ENCODE measurements at regions not wholly inside any gene's neighbourhood (a gene's known extent, or its start where the extent isn't known, plus 50 kb on each side); places are given as distances from the start of the nearest gene placed in this dataset.

DNA sequence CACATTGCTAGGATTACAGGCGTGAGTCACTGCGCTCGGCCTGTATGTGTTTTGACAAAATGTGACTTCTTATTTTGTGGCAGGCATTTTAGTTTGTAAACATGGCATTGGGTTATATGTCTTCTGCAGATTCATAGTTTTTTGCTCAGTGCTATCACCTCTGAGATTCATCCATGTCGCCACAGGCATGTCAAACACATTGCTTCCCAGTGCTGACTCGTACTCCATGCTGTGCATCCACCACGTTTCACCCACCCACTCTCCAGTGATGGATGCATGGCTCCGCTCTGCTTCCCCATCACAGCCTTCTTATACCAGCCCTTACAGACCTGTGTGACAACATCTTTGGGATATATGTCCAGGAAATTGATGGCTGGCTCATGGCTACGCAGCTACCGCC, 158.8 kb downstream of the GAS1 start:
- Mint-ChIP-seq H3K27me3 (ENCODE audit: low read depth) (no peaks in the 10 kb centered on the region), H3K27ac (no peak overlapping the region)

DNA sequence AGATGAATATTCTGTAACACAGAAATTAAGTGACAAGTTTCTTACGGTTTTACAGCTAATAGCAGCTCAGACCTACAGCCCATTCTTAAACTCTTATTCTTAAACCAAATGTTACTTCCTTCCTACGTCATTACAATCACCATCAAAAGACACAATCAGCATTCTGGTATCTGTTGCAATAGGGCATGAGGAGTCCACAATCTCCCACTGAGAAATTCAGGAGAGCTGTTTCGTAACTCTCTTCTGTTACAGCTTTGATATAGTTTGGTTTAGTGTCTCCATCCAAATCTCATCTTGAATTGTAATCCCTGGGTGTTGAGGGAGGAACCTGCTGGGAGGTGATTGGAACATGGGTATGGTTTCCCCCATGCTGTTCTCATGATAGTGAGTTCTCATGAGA, 163.4 kb downstream of the GAS1 start:
- Mint-ChIP-seq H3K4me3 (no peak overlapping the region), H3K27me3 (ENCODE audit: low read depth) (no peaks in the 10 kb centered on the region), H3K27ac (no peak overlapping the region), H3K9me3 (no peaks in the 10 kb centered on the region), H3K4me1 (peaks cover 18% of the 10 kb centered on the region), H3K36me3 (ENCODE audit: low read depth) (no peaks in the 10 kb centered on the region)
- TF ChIP-seq, protein P1, sequence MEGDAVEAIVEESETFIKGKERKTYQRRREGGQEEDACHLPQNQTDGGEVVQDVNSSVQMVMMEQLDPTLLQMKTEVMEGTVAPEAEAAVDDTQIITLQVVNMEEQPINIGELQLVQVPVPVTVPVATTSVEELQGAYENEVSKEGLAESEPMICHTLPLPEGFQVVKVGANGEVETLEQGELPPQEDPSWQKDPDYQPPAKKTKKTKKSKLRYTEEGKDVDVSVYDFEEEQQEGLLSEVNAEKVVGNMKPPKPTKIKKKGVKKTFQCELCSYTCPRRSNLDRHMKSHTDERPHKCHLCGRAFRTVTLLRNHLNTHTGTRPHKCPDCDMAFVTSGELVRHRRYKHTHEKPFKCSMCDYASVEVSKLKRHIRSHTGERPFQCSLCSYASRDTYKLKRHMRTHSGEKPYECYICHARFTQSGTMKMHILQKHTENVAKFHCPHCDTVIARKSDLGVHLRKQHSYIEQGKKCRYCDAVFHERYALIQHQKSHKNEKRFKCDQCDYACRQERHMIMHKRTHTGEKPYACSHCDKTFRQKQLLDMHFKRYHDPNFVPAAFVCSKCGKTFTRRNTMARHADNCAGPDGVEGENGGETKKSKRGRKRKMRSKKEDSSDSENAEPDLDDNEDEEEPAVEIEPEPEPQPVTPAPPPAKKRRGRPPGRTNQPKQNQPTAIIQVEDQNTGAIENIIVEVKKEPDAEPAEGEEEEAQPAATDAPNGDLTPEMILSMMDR (IDR thresholded peaks at IDR 0.05; ENCODE audit: unreplicated experiment in 3 of 3), result no peak

More for the DNA sequence above, 158.8 kb downstream of the GAS1 start:
- H3K4me1 Mint-ChIP-seq, result peaks cover 50% of the 10 kb centered on the region
- no peak overlapping the region for H3K4me3 Mint-ChIP-seq
- H3K9me3 Mint-ChIP-seq, result no peaks in the 10 kb centered on the region
- TF ChIP-seq, protein P1 (IDR thresholded peaks at IDR 0.05; ENCODE audit: unreplicated experiment in 3 of 3), result no peak
- H3K36me3 Mint-ChIP-seq (ENCODE audit: low read depth), result no peaks in the 10 kb centered on the region

DNA sequence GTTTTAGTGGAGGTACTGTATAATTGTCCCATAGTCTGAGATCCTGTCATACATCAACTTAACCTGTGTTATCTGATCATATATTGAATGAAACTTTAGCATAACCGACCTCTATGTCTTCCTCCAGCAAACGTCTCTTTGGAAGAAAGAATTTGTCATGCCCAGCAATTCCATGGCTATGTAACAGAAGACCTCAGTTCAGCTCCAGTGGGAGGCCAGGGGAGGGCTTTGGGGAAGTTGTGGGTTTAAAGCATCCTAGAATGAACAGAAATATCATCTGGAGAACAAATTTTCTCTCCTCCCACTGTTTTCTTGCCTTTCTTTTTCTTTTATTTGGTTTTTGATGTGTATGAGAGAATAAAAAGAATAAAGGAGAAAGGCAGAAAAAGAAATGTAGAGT, 164.5 kb downstream of the GAS1 start:
- Mint-ChIP-seq H3K27me3 (ENCODE audit: low read depth) (no peaks in the 10 kb centered on the region), H3K27ac (no peak overlapping the region), H3K4me3 (no peak overlapping the region), H3K4me1 (peaks cover 16% of the 10 kb centered on the region), H3K9me3 (no peaks in the 10 kb centered on the region), H3K36me3 (ENCODE audit: low read depth) (no peaks in the 10 kb centered on the region)
- TF ChIP-seq, protein P1 (IDR thresholded peaks at IDR 0.05; ENCODE audit: unreplicated experiment in 3 of 3), result no peak

DNA sequence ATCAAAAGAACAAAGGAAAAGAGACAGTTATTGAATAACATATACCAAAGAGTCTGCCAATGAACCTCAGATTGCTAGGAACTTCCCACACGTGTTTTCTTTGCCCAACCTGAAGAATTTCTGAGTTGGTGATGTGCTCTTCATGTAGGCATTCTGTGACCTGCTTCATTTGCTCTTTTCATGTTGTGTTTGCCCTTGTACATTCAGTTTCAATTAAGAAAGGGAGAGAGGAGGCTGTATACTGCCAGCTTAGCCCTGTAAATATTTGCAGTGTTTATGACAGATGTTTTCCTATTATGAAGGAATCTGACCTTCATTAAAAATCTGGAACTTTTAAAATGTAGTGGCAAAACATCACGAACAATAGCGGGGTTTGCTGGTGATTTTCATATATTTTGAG, 168.5 kb downstream of the GAS1 start:
- Mint-ChIP-seq H3K4me1 (peaks cover 11% of the 10 kb centered on the region), H3K4me3 (no peak overlapping the region), H3K27me3 (ENCODE audit: low read depth) (no peaks in the 10 kb centered on the region), H3K36me3 (ENCODE audit: low read depth) (no peaks in the 10 kb centered on the region), H3K9me3 (peaks cover 3% of the 10 kb centered on the region), H3K27ac (peak overlapping the region; percentile 5 to 68 (median 63))
- TF ChIP-seq, protein P1 (IDR thresholded peaks at IDR 0.05; ENCODE audit: unreplicated experiment in 3 of 3), result no peak

DNA sequence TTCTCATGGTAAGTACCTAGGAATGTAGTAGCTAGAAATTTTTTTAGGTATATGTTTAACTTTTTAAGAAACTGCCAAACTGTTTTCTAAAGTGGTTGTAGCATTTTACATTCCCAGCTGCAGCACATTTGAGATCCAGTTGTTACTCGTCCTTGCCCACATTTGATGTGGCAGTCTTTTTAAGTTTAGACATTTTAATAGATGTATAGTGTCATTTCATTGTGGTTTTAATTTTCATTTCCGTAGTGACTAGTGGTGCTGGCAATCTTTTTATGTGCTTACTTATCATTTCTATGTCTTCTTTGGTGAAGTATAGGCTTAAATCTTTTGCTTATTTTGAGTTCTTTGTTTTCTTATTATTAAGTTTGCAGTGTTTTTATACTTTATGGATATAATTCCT, 171.6 kb downstream of the GAS1 start:
- H3K4me1 Mint-ChIP-seq, result peaks cover 26% of the 10 kb centered on the region
- H3K9me3 Mint-ChIP-seq, result peaks cover 3% of the 10 kb centered on the region
- no peaks in the 10 kb centered on the region for H3K36me3 Mint-ChIP-seq (ENCODE audit: low read depth)
- no peak overlapping the region for H3K4me3 Mint-ChIP-seq
- H3K27ac Mint-ChIP-seq, result no peak overlapping the region
- TF ChIP-seq, protein P1 (IDR thresholded peaks at IDR 0.05; ENCODE audit: unreplicated experiment in 3 of 3), result no peak
- H3K27me3 Mint-ChIP-seq (ENCODE audit: low read depth), result no peaks in the 10 kb centered on the region

DNA sequence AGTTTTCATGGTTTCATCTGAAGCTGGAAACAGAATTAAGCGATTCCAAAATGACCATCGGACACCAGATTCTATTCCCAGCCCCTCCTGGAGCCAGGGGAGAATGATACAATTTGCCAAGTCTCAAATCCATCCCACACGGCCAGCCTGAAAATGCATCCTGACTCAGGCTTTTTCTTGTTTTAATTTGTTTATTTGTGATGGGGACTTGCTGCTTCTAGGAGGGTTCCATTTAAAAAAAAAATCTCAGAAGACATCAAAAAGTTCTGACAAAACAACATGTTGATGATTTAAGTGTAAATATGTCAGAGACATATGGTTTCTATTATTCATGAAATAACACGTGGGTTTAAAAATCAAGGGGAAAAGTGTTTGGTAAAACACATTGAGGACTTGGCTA, 173.2 kb downstream of the GAS1 start:
- peaks cover 26% of the 10 kb centered on the region for H3K4me1 Mint-ChIP-seq
- H3K27ac Mint-ChIP-seq, result peak overlapping the region; percentile 33 to 71 (median 69)
- H3K4me3 Mint-ChIP-seq, result no peak overlapping the region
- H3K27me3 Mint-ChIP-seq (ENCODE audit: low read depth), result no peaks in the 10 kb centered on the region
- H3K36me3 Mint-ChIP-seq (ENCODE audit: low read depth), result no peaks in the 10 kb centered on the region
- TF ChIP-seq, protein P1 (IDR thresholded peaks at IDR 0.05; ENCODE audit: unreplicated experiment in 3 of 3), result no peak
- H3K9me3 Mint-ChIP-seq, result peaks cover 3% of the 10 kb centered on the region

Data from nephron (organoid).